ENCODE measurements at regions not wholly inside any gene's neighbourhood (a gene's known extent, or its start where the extent isn't known, plus 50 kb on each side); places are given as distances from the start of the nearest gene placed in this dataset.

DNA sequence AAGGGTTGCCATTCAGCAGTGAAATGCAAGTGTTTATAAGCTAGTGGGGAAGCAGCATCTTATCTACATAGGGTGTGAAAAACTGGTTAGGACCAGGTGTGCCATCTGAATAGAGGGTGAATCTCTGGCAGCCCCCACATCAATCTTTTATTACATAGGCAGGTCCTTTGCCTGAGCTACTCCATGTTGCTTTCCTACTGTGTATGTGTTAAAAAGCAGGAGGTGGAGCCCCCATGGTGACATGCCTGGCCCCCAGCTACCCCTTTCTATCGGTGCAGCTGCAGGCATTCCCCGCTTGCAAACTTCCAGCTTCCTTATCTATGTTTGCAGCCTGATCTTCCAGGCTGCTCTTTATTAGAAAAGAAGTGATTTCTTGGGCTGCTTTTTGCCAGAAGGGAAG is 353.5 kb downstream of the SPATA31D1 start:
- DNase-seq (ENCODE audit: extremely low read depth in 1 of 11, low read depth in 9 of 11, low spot score in 4 of 11) = no peak

- DNase-seq (ENCODE audit: extremely low read depth in 1 of 11, low read depth in 9 of 11, low spot score in 4 of 11) = no peak
Measured at GRCh38 chr9:82346040-82346439, 357.5 kb downstream of the SPATA31D1 start.

DNA sequence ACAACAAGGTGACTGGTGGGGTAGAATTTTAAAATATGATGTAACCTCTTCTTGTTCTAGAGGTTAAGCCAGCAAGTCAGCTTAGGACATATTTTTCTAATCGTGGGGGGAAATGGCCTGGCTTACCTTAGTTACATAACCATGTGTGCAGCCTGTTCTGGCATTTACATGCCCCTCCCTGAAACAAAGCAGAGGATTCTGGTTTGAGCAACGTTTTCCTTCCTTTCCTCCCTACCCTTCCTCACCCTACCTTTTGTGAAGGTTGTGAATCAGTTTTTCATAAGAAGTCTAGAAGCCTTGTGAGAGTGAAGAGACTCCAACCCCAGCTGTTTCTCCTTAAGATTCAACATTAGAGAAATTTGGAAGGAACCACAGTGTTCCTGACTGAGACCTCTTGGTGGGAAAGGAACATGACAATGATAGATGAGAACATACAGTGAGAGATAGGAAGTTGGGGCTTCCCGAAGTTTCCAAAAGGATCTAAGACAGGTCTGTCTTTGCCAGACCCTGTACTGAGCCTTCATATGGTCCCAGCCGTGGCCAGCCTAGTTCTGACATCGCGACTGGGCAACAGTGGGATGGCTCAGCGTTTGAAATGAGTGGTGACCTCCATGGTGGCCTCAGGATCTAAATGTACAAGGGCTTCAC is 365.2 kb downstream of the SPATA31D1 start:
- no peak for DNase-seq (ENCODE audit: extremely low read depth in 1 of 11, low read depth in 9 of 11, low spot score in 4 of 11)

DNA sequence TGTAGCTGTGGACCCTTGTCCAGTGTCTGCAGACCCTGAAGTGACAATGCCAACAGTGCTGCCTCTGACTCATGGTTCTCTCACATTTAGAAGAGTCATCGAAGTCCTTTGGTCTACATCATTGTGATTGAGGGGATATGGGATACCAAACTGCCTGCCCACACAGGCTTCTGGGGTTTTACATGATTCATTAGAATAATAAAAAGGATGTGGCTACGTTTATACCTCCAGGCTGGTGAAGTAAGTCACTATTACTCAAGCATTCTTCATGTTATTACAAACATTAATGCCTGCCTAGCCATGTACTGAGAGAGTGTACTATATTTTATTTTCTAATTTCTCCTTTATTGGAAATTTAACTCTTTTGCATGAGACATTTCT is 365.7 kb downstream of the SPATA31D1 start:
- no peak for DNase-seq (ENCODE audit: extremely low read depth in 1 of 11, low read depth in 9 of 11, low spot score in 4 of 11)

DNA sequence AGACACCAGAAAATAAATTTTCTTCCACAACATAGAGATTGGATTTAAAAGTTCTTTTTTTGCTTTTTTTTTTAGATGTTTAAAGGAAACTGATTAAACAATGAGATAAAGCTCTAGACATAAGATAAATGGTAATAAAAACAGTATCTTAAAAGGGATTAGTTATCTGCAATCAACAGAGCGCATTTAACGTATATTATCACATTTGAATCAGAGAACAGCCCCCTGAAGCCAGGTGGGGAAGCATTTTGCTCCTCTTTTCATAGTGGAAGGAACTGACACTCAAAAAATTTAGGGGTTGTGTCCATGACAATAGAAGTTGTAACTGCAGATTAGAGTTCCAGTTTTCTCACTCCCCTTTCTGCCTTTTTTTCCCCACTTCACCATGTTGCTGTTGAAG is 367.6 kb downstream of the SPATA31D1 start:
- DNase-seq (ENCODE audit: extremely low read depth in 1 of 11, low read depth in 9 of 11, low spot score in 4 of 11) = no peak

- no peak for DNase-seq (ENCODE audit: extremely low read depth in 1 of 11, low read depth in 9 of 11, low spot score in 4 of 11)
Measured at GRCh38 chr9:82356871-82357270, 368.3 kb downstream of the SPATA31D1 start.

DNA sequence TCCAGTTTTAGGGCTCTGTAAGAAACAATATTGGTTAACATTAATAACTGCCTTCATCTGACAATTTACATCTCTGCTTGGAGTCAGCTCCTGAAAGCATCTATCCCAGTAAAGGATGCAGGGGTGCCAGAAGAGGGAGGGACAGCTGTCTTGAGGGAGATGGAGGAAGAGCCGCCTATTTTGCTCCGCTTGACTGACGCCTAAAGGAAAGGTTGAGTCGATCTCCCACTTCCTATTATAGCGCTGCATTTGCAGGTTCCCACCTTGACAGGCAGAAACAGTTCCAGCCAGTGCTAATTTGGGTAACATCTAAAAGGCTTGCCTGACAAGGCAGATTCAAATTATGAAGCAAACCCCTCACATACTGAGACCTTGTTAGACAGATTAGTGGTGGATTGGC is 374.6 kb downstream of the SPATA31D1 start:
- DNase-seq (ENCODE audit: extremely low read depth in 1 of 11, low read depth in 9 of 11, low spot score in 4 of 11) = no peak

DNA sequence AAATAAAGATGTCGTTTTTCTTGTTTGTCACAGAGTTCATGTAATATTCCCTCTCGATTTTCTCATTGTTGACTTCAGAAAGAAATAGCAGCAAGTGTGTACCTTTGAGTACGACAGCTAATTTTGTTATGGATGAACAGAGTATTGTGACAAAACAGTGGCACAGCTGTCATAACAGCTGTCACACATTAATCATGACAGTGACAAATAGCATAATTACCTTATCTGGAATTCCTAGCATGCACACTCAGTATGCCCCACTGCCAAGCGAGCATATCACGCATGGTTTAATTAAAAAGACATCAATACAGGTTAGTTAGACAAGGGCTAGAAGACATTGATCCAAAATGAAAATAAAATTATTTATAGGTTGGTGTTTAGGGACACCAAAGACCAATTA is 375.1 kb downstream of the SPATA31D1 start:
- no peak for DNase-seq (ENCODE audit: extremely low read depth in 1 of 11, low read depth in 9 of 11, low spot score in 4 of 11)

DNA sequence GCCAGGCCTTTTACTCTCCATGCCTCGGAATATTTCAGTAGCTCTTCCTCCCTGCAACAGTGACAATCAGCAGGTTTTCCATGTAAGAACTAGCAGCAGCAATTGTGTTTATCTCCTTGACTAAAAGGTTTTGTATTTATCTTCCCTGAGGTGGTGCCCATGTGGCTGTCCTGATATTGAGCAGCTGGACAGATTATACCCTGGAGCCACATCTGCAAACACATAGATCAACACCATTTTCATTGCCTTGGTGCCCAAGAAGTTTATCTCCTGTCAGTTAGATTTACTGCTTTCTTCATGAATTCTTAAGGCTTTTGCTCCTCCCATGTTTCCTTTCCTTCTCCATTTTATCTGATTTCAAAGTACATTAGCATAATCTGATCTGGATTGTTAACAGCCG is 378.4 kb downstream of the SPATA31D1 start:
- no peak for DNase-seq (ENCODE audit: extremely low read depth in 1 of 11, low read depth in 9 of 11, low spot score in 4 of 11)

DNA sequence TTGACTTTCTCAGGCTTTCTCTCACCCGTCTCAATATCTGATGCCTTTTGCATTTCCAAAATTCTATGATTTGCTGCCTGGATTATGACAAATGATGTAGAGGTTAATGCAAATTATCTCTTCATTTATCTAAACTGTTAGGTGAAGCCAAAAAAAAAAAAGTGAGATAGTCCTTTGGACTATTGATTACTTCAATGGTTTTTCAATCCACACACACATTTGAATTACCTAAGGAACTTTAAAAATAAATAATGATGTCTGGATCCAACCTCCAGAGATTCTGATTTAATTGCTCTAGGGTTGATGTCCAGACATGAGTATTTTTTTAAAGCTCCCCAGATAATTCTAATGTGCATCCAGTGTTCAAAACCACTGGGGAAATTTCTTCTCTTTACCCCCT is 379.4 kb downstream of the SPATA31D1 start:
- DNase-seq (ENCODE audit: extremely low read depth in 1 of 11, low read depth in 9 of 11, low spot score in 4 of 11) = no peak

GRCh38 chr9:82369251-82369945 is 380.8 kb downstream of the SPATA31D1 start:
- DNase-seq (ENCODE audit: extremely low read depth in 1 of 11, low read depth in 9 of 11, low spot score in 4 of 11) = no peak

GRCh38 chr9:82375041-82375440 is 386.5 kb downstream of the SPATA31D1 start:
- no peak for DNase-seq (ENCODE audit: extremely low read depth in 1 of 11, low read depth in 9 of 11, low spot score in 4 of 11)

GRCh38 chr9:82376677-82377232 is 388.2 kb downstream of the SPATA31D1 start:
- no peak for DNase-seq (ENCODE audit: extremely low read depth in 1 of 11, low read depth in 9 of 11, low spot score in 4 of 11)

DNA sequence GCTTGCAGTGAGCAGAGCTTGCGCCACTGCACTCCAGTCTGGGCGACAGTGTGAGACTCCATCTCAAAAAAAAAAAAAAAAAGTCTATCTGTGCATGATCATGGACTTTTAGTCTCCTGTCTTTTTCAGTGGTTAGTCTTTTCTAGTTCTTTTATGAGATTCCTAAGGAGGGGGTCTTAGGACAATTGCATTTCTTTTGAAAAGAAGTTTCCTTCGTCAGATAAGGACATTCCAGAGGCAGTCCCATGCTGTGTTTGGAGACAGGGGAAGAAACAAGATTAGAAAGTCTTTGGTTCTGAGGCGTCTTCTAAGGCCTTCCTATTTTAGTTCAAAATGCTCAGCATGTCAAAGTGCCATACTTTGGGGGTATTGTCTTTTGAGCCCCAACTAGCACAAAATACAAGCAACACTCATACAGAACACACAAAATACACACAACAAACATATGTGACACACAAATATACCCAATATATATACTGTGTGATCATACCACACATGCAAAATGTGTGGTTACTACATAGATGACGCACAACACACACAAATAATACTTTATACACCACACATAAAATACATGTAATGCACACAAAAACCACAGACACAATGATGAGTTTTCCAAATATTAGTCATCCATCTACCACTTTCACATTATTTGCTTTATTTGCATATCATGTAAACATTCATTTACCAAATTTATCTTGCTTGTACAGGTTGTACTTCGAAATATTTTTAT is 394.5 kb downstream of the SPATA31D1 start:
- no peak for DNase-seq (ENCODE audit: extremely low read depth in 1 of 11, low read depth in 9 of 11, low spot score in 4 of 11)

GRCh38 chr9:82385633-82386032 is 397.1 kb downstream of the SPATA31D1 start:
- no peak for DNase-seq (ENCODE audit: extremely low read depth in 1 of 11, low read depth in 9 of 11, low spot score in 4 of 11)

DNA sequence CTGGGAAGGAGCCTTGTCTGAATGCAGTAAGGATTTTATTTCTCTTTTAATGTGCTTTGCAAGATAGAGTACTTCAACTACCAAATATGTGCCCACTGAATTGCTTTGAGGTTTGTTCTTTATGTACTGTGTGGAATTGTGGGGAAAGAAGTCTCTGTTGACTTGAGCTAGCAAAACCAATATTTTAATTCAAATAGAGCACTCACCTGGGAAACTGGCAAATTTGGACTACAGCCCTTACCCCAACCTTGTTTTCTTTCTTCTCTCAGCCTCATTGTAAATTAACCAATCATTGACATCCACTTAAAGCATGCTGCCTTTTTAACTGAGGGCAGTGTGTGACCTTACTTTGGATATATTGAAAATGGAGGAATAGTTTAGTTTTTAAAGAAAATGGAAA is 409.0 kb downstream of the SPATA31D1 start:
- DNase-seq (ENCODE audit: extremely low read depth in 1 of 11, low read depth in 9 of 11, low spot score in 4 of 11) = no peak

DNA sequence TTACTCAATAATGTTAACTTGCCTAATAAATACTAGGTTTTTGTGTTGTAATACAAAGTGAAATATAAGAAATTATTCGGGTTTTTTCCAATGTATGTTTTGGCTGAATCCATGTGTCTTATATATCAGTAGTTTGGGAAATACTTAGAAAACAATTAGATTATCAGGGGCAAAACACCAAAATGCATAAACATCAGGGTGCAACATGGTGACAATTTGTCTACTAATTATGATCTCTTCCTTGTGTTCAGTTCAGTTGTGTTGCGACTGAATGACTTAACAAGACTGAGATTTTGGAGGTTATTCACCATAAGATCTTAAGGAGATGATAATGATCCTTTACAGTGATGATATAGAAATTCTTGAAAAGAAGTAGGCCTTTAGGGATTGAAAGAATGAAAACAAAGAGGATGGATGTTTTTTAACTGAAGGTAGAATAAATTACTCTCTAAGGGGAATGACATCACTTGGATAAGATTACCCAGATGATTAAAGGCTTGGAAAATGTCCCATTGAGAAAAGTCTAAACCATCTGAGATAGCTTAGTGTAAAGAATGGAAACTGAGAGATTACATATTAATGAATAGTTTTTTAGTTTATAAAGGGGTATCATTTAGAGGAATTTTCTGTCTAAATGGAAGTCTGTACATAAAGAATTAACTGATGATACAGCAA is 415.8 kb downstream of the SPATA31D1 start:
- peak in 1 of 11 donors; percentile 13 for DNase-seq (ENCODE audit: extremely low read depth in 1 of 11, low read depth in 9 of 11, low spot score in 4 of 11)

- DNase-seq (ENCODE audit: extremely low read depth in 1 of 11, low read depth in 9 of 11, low spot score in 4 of 11) = peak in 2 of 11 donors; percentile 27 to 28
Measured at GRCh38 chr9:82404881-82405280, 416.3 kb downstream of the SPATA31D1 start.

DNA sequence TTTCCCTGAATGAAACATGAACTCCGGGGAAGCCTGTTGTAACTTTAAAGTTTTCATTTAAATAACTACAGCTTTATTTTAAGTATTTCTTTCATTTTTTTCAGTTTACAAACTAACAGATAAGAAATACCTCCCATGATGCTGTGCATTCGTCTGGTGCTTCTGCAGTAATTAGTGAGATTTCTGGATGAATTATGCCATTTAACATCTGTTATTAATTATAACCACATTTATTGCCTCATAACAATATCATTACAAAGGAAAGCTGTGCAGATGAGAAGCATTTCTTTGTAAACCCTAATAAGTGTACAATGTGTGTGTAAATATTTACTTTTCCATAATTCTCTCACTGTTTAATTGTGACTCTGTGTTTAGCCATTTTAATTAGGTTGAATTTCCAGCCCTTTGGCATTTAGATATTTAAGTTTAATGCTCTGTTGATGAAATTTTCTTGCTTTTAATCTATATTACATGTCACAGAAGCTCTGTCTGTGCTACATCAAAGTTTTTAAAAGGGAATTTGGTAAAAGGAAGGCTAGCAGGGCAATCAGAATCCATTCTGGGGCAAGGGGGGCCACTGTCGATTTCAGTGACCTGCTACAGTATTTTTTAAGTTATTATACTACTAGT is 418.0 kb downstream of the SPATA31D1 start:
- DNase-seq (ENCODE audit: extremely low read depth in 1 of 11, low read depth in 9 of 11, low spot score in 4 of 11) = peak in 2 of 11 donors; percentile 15 to 27
